SK-N-SH (cell line): ENCODE measurements at regions not wholly inside any gene's neighbourhood (a gene's known extent, or its start where the extent isn't known, plus 50 kb on each side); places are given as distances from the start of the nearest gene placed in this dataset.

ENCODE experiments used
- CTCF ChIA-PET: fragments of 300-600, 350-600 bp; formaldehyde crosslinking; extraction: SDS; loops from one replicate; lab custom pipeline; 2021; lab: Yijun Ruan, JAX
- POLR2A ChIA-PET: fragments of 350-600 bp; sonication (Branson Sonifier 250); formaldehyde crosslinking; extraction: SDS; loops from one replicate; lab custom pipeline; 2020; ENCODE audit warnings: antibody characterized with exemption, inconsistent platforms; lab: Yijun Ruan, JAX
- DNase-seq: peaks from one replicate; pipeline ENCODE4 v3.0.0; 2012
- H2AFZ ChIP-seq: fragments of 200-600 bp; sonication (generic); 2 replicates; pipeline ENCODE4 v1.8.1; 2016; ENCODE audit warnings: antibody characterized with exemption, mild to moderate bottlenecking, low read depth
- H3F3A ChIP-seq: fragments of 200-600 bp; sonication (generic); replicated peaks from 2 replicates; pipeline ENCODE3; 2016; ENCODE audit warnings: antibody characterized with exemption, mild to moderate bottlenecking; ENCODE audit not compliant: insufficient read depth
- H3K27ac ChIP-seq, 2 experiments: fragments of 200-500 bp in 1 of 2; fragments of 200-600 bp in 1 of 2; sonication (Bioruptor generic) in 1 of 2; sonication (generic), shearing (Covaris generic) in 1 of 2; 2 replicates each; pipeline versions ENCODE4 v1.5.1 to v1.6.1; 2014 to 2016; ENCODE audit warnings: low read depth in 2 of 2, inconsistent platforms in 1 of 2, low read length in 1 of 2, mild to moderate bottlenecking in 1 of 2, mixed read lengths in 1 of 2
- H3K27me3 ChIP-seq: fragments of 200-600 bp; sonication (generic), shearing (Covaris generic); 2 replicates; pipeline ENCODE4 v1.6.1; 2016; ENCODE audit warnings: mixed run types; ENCODE audit not compliant: insufficient read depth
- H3K36me3 ChIP-seq, 2 experiments: fragments of 200-500 bp in 1 of 2; fragments of 200-600 bp in 1 of 2; sonication (Bioruptor generic) in 1 of 2; sonication (generic) in 1 of 2; replicated peaks in 1 of 2; 2 replicates each; pipeline versions ENCODE3 to v1.5.1; 2014 to 2016; ENCODE audit warnings: low read length in 1 of 2, mild to moderate bottlenecking in 1 of 2; ENCODE audit not compliant: insufficient read depth in 2 of 2, control insufficient read depth in 1 of 2
- H3K4me1 ChIP-seq, 2 experiments: fragments of 200-500 bp in 1 of 2; fragments of 200-600 bp in 1 of 2; sonication (Bioruptor generic) in 1 of 2; sonication (generic), shearing (Covaris generic) in 1 of 2; 2 replicates each; pipeline versions ENCODE4 v1.5.1 to v1.6.1; 2014 to 2016; ENCODE audit warnings: low read depth in 1 of 2, low read length in 1 of 2, mixed run types in 1 of 2; ENCODE audit not compliant: insufficient read depth in 2 of 2, control insufficient read depth in 1 of 2
- H3K4me2 ChIP-seq: fragments of 200-600 bp; sonication (generic), shearing (Covaris generic); 2 replicates; pipeline ENCODE4 v1.6.1; 2017; ENCODE audit warnings: mixed run types
- H3K4me3 ChIP-seq, 2 experiments: fragments of 200-500 bp in 1 of 2; fragments of 200-600 bp in 1 of 2; sonication (Bioruptor generic) in 1 of 2; sonication (generic), shearing (Covaris generic) in 1 of 2; 2 replicates each; pipeline versions ENCODE4 v1.5.1 to v1.8.1; 2014 to 2016; ENCODE audit warnings: low read depth in 2 of 2, inconsistent platforms in 1 of 2, low read length in 1 of 2, mild to moderate bottlenecking in 1 of 2, mixed read lengths in 1 of 2, moderate library complexity in 1 of 2
- H3K79me2 ChIP-seq: fragments of 200-600 bp; sonication (generic); 2 replicates; pipeline ENCODE4 v1.8.1; 2017; ENCODE audit warnings: mild to moderate bottlenecking; ENCODE audit not compliant: insufficient read depth
- H3K9ac ChIP-seq: fragments of 200-600 bp; sonication (generic); 2 replicates; pipeline ENCODE4 v1.6.1; 2017; ENCODE audit warnings: mixed run types
- H3K9me2 ChIP-seq: fragments of 200-600 bp; sonication (generic); 2 replicates; pipeline ENCODE4 v1.6.1; 2017; ENCODE audit warnings: mixed run types
- H3K9me3 ChIP-seq: fragments of 200-600 bp; sonication (generic); 2 replicates; pipeline ENCODE4 v1.6.1; 2017; ENCODE audit warnings: mixed run types, mild to moderate bottlenecking, moderate library complexity
- H4K20me1 ChIP-seq: fragments of 200-600 bp; sonication (generic); 2 replicates; pipeline ENCODE4 v1.6.1; 2017; ENCODE audit warnings: mild to moderate bottlenecking, mixed run types; ENCODE audit not compliant: insufficient read depth
- CHD2 ChIP-seq: fragments of 150-350 bp; IDR thresholded peaks from 2 replicates; pipeline ENCODE4 v1.6.1; 2018; ENCODE audit warnings: low read length; ENCODE audit not compliant: partially characterized antibody
- ELF1 ChIP-seq: IDR thresholded peaks from 2 replicates; pipeline ENCODE4 v1.4.0; 2012
- FOXM1 ChIP-seq: IDR thresholded peaks from 2 replicates; pipeline ENCODE4 v1.4.0; 2012; ENCODE audit warnings: low read depth, mild to moderate bottlenecking
- GATA2 ChIP-seq: sonication (generic); formaldehyde crosslinking; IDR thresholded peaks from 2 replicates; pipeline ENCODE4 v1.5.0; 2020; ENCODE audit warnings: mild to moderate bottlenecking, missing genetic modification reagents
- MAX ChIP-seq: IDR thresholded peaks from 2 replicates; pipeline ENCODE4 v1.4.0; 2012; ENCODE audit warnings: low read depth
- MEF2A ChIP-seq: IDR thresholded peaks from 2 replicates; pipeline ENCODE4 v1.4.0; 2012; ENCODE audit warnings: low read depth, borderline replicate concordance
- NFIC ChIP-seq: IDR thresholded peaks from 2 replicates; pipeline ENCODE4 v1.4.0; 2012; ENCODE audit warnings: borderline replicate concordance
- PBX3 ChIP-seq: IDR thresholded peaks from 2 replicates; pipeline ENCODE4; 2012
- POLR2AphosphoS5 ChIP-seq: IDR thresholded peaks from 2 replicates; pipeline ENCODE4 v1.6.1; 2012; ENCODE audit warnings: low read depth, low read length
- RAD21 ChIP-seq: IDR thresholded peaks from 2 replicates; pipeline ENCODE4 v1.6.1; 2012; ENCODE audit warnings: mild to moderate bottlenecking, low read length
- RCOR1 ChIP-seq: fragments of 150-350 bp; IDR thresholded peaks from 2 replicates; pipeline ENCODE4 v1.6.1; 2017; ENCODE audit warnings: antibody characterized with exemption, low read length
- REST ChIP-seq: IDR thresholded peaks from 2 replicates; pipeline ENCODE4 v1.6.1; 2012; ENCODE audit warnings: mild to moderate bottlenecking, low read depth, low read length, moderate library complexity
- RFX5 ChIP-seq: IDR thresholded peaks from 2 replicates; pipeline ENCODE4 v1.6.1; 2012; ENCODE audit warnings: mild to moderate bottlenecking, improper control_type of control experiment, low read length
- SIN3A ChIP-seq: IDR thresholded peaks from 2 replicates; pipeline ENCODE4 v1.6.1; 2012; ENCODE audit warnings: low read depth, mild to moderate bottlenecking, low read length, moderate library complexity, borderline replicate concordance
- TAF1 ChIP-seq: IDR thresholded peaks from 2 replicates; pipeline ENCODE4 v1.6.1; 2012; ENCODE audit warnings: low read depth, mild to moderate bottlenecking, low read length, moderate library complexity, borderline replicate concordance
- TEAD4 ChIP-seq: IDR thresholded peaks from 2 replicates; pipeline ENCODE4 v1.4.0; 2012; ENCODE audit warnings: mild to moderate bottlenecking, borderline replicate concordance; ENCODE audit not compliant: insufficient read depth
- WGBS: methylation state at CpG from one replicate; pipeline ENCODE4 v1.1.6; 2017; ENCODE audit warnings: low lambda C conversion rate; 5-methylcytosine and 5-hydroxymethylcytosine counted together

- Histone ChIP-seq H3K9me2 (no peaks in the 10 kb centered on the region), H3K36me3 (no peaks in the 10 kb centered on the region), H3K79me2 (no peaks in the 10 kb centered on the region), H3K4me1 (no peaks in the 10 kb centered on the region), H3K27ac (no peak overlapping the region), H2AFZ (no peak overlapping the region), H3K4me3 (no peak overlapping the region), H3F3A (no peaks in the 10 kb centered on the region), H4K20me1 (no peaks in the 10 kb centered on the region), H3K9me3 (no peaks in the 10 kb centered on the region), H3K27me3 (peaks cover 3% of the 10 kb centered on the region; the same call in 1 of the 2 replicates), H3K4me2 (no peak overlapping the region), H3K9ac (no peak overlapping the region)
- no peak for DNase-seq
- TF ChIP-seq TEAD4: no peak
- TF ChIP-seq NFIC: no peak
- no peak for TF ChIP-seq RCOR1
- no peak for TF ChIP-seq ELF1
- no peak for TF ChIP-seq MEF2A
- TF ChIP-seq SIN3A: no peak
- no peak for TF ChIP-seq PBX3
- no peak for TF ChIP-seq CHD2
- no peak for TF ChIP-seq GATA2
- no peak for TF ChIP-seq RAD21
- no peak for TF ChIP-seq FOXM1
- no peak for TF ChIP-seq POLR2AphosphoS5
- no peak for TF ChIP-seq MAX
- TF ChIP-seq RFX5: no peak
- TF ChIP-seq REST: no peak
- TF ChIP-seq TAF1: no peak
- ChIA-PET CTCF (no interaction called here), POLR2A (no interaction called here)
- WGBS: 20% methylated on average over 3 of the region's 3 CpGs
Observed at GRCh38 chr4:176482972-176483371, 163.2 kb downstream of the SPCS3 start.
